ENCODE measurements at regions not wholly inside any gene's neighbourhood (a gene's known extent, or its start where the extent isn't known, plus 50 kb on each side); places are given as distances from the start of the nearest gene placed in this dataset.

DNA sequence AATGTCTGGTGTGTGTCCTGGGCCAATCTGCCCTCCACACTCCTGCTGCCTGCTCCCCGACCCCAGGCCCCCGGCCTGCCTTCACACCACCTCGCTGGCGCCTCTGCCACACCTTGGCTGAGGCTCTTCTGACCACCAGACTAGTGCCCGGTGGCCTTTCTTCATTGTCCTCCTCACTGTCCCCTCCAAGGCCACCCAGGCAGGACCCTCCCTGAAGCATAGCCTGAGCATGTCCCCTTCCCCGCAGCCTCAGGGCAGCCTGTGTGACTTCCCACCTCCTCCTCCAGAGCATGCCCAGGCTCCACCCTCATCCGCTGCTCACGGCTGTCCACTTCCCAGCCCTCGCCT, 154.6 kb downstream of the OLFM1 start:
- no peak for DNase-seq

DNA sequence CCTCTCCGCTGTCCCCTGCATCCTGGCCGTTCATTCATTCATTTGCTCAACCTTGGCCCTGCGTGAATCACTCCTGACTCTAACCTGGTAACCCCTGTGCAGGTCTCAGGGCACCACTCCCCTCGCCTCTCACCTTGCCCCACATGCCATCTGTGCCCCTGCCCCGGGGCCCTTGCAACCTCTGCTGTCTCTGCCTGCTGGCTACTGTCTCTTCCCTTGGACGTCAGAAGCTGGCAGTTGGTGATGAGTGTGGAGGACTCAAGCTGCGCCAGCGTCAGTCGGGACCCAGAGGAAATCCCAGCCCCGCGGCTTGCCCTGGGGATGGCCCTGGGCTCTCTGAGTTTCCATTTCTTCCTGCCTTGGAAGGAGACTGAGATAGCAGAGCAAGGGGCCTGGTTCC, 154.9 kb downstream of the OLFM1 start:
- no peak for DNase-seq

DNA sequence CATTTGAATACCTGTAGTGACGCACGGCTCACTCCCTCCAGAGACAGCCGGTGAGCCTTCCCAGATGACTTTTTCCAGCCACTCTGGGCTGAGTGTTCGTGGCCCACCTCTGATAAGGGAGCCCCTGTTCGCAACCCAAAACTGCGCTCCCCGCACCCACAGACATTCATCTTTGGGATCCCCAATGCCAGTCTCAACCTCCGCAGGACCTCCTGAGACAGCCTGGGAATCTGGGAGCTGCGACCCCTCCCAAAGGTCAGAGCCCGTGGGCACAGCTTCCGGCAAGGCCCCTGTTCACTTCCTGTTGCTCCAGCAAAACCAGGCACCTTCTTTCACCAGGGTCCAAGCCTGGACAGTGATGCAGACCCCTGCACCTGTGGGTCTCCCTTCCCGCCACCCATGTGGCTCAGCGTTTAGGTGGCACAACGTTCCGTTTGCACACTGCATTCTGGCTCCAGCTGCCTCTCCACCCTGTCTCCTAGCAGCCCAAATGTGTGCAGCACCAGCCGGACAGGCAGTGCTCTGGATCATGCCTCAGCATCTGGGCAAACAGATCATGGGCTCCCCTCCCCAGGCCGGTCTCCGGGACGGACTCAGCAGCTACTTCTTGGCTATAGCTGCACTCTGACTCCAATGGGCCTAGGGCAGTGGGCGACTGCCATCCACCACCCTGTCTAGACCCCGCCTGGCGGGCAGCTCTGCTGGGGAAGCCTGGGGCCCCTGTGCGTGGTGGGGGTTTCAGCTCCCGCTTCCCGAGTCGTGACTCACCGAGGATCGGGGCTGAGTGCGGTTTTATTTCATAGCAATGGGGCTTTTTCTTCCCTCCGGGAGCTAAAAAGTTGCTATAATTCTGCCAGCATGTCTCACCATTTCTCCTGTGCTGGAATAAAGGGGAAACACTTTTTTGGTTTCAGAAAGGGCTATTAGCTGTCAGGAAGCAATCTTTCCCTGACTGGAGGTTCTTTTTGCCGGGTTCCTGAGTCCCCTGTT, 156.0 kb downstream of the OLFM1 start:
- no peak for DNase-seq

DNA sequence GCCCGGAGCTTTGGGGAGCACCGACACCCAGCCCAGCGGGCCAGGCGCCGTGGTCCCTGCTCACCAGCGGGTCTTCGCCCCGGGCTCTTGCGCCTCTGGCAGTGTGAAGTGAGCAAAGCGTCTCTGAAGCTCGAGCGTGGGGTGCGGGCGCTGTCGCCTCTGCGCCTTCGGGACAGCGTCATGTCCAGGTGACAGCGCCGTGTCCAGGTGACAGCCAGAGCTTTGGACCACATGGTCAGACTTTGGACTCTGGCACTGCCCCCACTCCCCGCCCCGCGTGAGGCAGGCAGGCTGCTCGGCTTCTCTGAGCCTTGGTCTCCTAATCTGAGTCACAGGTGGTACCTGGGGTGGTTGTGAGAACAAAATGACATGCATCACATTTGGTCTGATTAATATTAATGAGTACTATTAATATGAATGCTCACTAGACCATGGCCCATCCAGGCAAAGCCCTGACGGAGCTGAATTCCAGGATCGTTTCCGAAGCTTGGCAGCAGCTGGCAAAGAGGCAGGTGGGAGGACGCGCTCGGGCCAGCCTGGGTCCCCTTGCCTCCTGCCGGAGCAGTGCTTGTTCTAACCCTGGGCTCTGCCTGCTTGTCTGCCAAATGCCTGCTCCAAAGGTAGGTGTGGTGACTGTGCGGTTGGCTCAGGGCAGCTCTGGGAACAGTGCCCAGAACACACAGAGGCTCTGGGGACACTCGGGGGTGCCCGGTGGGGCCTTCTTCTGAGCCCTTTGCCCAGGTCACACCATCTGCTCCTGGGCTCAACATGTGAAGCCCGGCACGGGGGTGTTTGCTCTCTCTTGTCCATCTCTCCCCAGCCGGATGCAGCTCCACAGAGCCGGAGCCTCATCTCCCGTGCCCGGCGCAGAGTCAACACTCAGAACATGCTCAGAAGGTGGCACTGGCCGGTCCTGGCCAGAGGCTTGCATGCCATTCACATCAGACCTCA, 157.1 kb downstream of the OLFM1 start:
- no peak for DNase-seq

DNA sequence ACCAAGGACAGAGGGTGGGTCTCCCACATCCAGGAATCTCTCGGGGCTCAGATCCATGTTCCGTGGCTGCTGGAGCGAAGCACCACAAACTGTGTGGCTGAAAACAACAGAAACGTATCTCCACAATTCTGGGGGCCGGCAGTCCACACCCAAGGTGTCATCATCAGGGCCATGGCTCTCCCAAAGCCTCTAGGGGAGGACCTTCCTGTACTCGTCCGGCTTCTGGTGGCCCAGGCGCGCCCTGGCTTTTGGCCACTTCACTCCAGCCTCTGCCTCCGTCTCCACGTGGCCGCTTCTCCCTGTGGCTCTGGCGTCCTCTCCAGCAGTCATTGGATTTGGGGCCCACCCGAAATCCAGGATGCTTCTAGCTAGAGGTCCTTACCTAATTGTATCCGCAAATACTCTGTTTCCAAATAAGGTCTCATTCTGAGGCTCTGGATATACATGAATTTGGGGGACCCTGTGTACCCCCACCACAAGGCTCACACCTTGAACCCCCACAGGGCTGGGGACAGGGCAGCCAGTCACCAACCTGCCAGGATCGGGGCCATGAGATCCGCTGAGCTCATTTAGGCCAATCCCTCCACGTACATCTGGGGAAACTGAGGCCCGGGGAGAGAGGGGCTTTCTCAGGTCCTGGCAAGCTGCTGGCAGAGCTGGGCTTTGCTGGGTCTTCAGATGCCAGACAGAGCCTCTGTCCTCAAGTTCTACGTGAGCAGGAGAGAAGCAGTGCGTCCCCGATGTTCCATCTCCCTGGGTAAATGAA, 158.2 kb downstream of the OLFM1 start:
- DNase-seq, result no peak

DNA sequence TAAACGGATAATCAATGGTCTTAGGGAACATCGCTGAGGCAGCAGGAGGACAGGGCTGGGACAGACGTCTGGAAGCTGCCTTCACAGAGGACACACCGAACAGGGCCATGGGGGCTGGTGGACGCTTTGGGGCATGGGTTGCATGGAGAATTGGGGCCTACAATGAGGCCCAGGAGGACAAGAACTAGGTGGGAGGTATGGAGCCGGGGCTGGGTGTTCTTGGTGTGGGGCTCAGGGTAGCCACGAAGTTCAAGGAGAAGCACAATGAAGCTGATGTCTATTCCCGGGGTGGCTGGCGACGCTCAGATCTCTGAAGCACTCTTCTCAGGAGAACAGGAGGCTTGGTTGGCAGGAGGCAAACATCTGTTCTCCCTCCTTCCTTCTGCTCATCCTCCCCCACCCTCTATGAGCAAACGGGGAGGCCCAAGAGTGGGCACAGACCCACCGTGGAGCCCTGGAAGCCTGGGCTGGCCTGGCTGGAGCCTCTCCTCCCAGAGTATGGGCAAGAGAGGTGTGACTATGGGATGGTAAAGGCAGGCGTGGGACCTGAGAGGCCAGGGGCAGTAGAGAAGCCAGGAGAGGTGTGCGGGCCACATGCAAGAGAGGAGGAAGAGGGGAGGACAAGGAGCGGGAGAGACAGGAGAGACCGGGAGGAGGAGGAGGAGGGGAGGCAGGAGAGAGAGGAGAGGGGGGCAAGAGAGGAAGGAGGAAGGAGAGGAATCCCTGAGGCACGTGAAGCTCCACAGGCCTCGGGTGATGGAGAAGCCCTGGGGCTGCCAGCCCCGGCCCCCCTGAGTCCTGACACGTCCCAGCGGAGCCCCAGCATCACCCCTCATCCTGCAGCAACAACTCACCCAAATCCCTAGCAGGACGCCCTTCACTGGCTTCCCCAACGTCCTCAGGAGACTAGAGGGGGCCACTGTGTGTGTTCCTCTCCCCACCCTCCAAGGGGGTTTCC, 159.1 kb downstream of the OLFM1 start:
- no peak for DNase-seq

DNA sequence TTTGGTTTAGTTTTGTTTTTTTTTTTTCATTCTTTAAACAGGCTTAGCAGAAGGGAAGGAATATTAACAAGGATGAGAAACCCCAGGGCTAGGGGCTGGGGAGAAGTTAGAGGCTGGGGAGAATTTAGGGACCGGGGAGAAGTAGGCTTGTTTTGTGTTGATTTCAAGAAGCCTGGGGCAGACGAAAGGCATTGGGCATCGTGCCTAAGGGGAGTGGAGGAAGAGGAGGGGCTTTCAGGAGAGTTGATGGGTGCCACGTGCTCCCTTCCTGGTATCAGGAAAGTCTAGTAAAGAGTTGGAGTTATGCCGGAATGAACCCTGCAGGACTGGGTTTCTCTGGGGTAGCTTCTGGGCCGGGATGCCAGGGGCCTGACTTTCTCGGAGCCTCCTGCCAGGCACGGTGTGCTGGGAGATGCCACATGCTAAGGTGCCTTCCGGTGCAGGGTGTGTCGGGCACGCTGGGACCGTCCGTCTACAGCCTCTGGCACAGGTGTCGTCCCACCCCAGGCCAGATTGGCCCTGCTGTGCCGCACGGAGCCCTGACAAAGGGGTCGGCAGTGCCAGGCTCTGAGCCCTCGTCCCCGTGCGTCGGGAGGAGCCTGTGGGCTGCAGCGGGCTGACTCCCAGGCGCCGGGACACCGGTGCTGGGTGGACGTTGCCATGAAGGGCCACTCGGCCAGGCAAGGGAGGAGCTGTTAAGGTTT, 159.9 kb downstream of the OLFM1 start:
- no peak for DNase-seq

DNA sequence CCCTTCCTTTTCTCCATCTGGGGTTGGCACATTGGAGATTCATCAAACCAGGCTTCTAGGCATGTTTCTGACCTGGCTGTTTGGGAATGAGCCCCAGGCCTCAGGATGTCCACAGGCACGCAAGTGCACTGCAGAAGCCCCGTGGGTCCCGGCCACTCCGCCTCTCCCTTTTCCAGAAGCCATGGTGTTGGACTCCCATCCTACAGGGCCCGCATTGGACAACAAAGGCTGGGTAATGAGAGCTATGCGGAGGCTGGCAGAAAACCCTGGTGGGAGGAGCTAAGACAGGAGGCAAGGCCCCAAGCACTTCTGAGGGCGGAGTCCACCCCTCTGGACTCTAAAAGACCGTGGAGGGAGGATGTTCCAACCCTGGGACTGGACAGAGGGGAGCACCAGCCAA, 160.6 kb downstream of the OLFM1 start:
- DNase-seq, result no peak

DNA sequence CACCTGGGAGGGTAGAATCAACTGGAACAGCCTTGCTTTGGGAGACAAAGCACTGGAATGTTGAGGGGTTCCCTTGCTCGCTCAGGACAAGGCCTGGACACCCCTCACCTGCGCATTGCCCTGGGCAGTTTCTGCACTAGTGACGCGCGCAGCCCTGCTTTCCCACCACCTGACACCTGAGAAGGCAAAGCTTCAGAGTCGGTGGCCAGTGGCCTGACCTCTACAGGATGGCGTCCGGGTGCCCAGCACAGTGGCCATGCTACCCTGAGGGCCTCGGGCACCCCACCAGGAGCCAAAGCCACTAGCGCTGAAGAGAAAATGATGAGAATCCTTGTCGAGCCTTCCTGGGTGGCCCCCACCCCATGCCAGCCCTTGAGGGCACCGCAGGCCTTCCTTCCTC, 161.3 kb downstream of the OLFM1 start:
- DNase-seq, result no peak

DNA sequence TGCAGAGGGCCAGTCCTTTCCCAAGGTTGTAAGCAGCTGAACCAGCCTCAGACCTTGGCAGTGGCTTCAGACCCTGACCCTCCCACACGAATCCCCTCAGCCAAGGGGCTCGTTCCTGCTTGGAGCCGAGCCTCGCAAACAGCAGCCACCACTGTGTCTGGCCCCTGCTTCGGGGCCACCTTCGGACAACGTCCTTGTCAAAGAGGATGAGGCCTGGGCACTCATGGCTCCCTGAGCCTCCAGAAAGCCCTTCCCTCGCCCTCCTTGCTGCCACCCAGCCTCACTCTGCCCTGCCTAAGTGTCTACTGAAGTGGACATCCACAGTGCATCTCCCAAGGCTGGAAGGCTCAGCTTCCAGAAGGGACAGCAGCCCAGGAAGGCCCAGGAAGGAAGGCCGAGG, 161.7 kb downstream of the OLFM1 start:
- no peak for DNase-seq

DNA sequence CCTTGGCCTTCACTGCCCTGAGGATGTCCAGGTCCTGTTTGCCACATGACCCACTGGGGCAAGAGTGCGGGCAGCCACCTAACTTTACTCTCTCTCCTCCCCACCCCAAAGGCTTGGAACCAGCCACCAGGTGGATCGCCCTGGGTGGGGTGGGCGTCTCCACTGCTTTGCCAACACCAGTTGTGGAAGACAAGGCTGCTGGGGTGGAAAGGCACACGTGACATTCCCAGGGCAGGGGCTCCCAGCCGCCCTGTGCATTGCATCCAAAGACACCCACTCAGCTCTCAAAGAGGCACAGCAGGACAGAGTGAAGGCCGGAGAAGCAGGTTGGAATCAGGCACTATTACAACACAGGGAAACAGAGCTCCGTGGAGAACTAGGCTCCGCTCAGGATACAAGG, 162.2 kb downstream of the OLFM1 start:
- no peak for DNase-seq

DNA sequence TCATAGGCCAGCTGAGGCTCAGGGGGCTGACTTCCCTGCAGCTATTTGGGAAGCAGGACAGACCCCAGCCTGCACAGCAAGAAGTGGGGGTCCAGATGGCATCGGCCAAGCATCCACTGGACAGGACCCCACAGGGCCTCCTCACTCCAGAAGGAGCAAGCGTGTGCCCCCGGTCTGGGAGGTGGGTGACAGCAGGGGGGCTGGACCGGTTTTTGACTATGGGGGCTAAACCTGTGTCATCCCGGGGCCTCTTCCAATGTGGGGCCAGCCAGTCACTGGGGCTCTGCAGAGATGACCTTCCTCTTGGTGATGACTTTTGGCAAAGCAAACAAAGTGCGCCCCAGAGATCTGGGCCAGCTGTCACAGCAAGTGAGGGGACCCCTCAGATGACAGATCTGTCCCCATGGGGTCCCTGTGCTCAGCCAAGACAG, 163.9 kb downstream of the OLFM1 start:
- no peak for DNase-seq

DNA sequence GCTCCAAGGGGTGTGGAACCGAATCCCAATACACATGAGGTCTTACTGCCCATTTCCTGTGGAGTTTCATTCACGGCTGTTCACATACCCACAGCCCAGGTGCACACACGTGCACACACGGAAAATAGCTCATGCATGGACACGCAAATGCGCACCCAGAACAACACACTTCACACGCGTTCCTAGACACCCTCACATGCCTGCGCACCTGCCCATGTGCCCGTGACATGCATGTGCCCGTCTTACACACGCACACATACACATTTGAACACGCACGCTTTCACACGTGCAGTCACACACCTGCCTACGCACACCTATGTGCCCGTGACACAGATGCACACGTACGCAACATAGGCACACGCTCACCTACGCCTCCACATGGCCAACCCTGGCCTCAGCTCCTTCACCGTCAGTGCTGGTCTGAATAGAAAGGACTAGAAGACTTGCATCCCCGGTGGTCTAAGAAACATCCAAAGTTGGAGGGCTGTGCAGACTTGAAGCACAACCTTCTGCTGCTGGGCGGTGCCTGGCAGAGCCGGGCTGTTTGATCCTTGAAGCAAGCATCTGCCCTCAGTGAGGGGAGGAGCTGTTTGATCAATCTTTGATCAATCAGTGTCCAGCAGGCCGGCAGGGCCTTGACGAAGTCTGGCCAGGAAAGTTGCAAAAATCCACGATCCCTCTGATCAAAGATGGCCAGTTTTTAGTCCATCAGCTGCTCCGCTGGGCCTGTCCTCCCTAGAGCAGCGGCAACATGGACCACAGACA, 164.7 kb downstream of the OLFM1 start:
- DNase-seq, result no peak

DNA sequence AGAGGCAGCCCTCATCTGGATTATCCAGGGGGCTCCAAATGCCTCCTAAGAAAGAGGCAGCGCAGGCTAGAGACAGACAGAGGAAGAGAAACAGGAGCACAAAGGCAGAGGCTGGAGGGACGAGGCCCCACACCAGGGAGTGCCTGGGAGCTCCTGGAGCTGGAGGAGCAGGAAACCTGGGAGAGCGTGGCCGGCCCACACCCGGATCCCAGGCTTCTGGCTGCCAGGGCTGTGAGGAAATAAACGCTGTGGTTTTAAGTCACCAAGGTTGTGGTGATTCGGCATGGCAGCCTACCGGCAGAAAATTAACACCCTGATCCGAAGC, 165.5 kb downstream of the OLFM1 start:
- no peak for DNase-seq

DNA sequence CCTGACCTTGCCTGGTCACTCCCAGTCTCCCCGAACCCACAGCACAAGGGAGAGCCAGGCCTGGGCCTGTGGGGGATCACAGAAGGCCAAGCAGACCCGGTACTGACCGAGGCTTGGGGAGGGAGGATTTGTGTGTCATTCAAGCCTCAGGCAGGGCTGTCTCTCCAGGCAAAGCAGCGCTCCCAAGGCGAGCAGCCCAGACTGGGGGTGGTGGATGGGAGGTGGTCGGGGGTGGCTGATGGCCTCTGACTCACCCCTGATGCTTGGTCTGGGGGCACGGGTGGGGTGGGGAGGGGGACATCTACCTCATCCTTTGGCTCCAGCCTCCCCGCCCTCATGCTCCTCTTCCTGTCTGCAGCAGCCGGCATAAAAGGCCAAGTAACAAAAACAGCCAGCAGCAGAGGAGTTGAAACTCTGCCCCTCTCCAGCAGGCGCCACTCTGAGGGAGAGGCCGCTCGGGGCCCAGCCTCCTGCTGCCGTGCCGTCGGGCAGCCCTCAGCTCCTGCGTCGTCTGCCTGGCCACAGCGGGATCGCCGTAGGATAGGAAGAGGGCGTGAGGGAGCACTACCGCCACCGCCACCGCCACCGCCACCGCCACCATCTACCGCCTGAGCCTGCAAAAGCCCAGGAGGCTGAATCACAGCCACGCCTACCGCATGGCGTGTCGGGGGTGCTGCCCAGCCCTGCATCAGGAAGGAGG, 166.0 kb downstream of the OLFM1 start:
- DNase-seq, result no peak

DNA sequence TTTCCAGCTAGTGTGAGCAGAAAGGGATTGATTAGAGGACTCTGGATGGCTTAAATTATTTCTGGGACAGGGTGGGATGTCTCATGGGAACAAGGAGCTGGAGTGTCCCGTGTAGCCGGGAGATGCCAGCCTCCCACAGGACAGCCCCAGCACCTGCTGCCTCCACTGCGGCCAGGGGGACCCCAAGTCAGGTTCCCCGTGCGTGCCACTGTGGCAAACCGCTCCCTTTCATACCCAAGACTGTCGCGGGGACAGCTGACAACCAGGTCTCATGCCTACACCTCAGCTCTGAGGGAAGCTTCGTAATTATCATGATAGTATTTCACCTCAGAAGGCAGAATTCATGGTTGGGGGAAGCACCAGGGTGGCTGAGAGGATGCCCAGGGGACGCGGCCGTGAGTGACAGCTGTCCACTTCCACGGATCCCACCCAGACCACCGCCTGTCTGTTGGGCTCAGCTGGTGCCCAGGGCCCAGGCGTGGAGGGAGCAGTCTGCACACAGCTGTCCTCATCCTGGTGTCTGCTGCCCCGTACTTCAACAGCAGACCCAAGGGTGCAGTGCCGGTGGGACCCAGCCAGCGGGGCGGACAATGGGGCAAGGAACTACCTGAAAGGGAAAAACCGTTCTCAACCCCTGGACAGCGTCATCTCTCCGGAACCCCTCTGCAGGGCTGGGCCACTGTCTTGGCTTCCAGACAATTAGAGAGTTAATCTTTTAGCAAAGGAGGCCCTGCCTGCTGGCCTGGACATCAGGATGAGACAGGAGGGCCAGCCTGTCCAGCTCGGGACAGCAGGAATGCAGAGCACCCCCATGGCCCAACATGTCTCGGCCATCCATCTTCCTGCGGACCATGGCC, 166.9 kb downstream of the OLFM1 start:
- DNase-seq, result no peak

DNA sequence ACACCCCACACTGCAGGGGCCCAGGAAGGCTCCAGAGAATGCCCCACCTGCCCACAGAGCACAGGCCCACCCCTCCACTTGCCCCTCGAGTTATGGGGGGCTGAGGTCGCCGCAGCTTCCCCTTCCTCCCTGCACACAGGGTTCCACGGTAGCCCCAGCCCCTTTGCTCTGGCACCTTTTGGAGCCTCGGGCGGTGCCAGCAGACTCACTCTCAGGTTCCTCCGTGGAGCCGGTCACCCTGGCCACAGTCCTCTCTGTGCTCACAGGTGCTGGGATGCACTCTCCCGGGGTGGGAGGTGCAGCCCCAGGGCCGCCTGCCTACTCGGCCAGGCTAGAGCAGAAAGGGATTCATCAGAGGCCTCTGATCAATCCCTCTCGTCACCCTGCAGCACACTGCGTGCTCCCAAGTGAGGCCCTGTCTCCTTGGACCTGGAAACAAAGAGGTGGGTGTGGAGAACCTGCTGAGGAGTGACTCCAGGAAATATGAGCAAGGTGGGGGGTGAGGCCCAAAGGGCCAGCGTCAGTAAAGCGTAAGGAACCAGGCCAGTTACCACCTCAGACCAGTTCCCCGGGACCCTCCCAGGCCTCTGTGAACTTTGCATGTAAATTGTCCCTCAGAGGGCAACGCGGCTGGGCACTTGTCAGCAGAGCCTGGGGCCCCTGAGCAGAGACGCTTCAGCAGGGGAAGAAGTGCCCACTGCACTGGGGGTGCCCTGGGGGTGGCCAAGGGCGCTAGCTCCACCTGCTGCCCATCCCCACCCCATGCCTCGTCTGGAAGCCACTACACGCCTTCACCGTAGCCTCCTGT, 167.8 kb downstream of the OLFM1 start:
- no peak for DNase-seq
